HL-60 (cell line): ENCODE measurements at regions not wholly inside any gene's neighbourhood (a gene's known extent, or its start where the extent isn't known, plus 50 kb on each side); places are given as distances from the start of the nearest gene placed in this dataset.

Experiments
- DNase-seq, 2 experiments: peaks; one replicate each; pipeline ENCODE4 v3.0.0-alpha.2; 2010 to 2020; ENCODE audit warnings: low read depth in 1 of 2, low spot score in 1 of 2
- H3K27ac ChIP-seq: fragments of 250-450 bp; sonication (Bioruptor Pico); replicated peaks from 2 replicates; pipeline ENCODE4 v1.5.1; 2020; ENCODE audit warnings: mild to moderate bottlenecking, moderate library complexity
- H3K27me3 ChIP-seq: fragments of 250-450 bp; sonication (Bioruptor Pico); 2 replicates; pipeline ENCODE4 v1.5.1; 2021; ENCODE audit warnings: mild to moderate bottlenecking, moderate library complexity; ENCODE audit not compliant: insufficient read depth, poor library complexity, severe bottlenecking
- H3K4me3 ChIP-seq: replicated peaks from 2 replicates; pipeline ENCODE4 v1.5.1; 2011; ENCODE audit warnings: mild to moderate bottlenecking, control low read depth, low read length; ENCODE audit not compliant: insufficient read depth
- GABPA ChIP-seq: IDR thresholded peaks from 2 replicates; pipeline ENCODE4 v1.6.1; 2012; ENCODE audit warnings: low read depth
- POLR2AphosphoS5 ChIP-seq: IDR thresholded peaks from 2 replicates; pipeline ENCODE4 v1.6.1; 2012; ENCODE audit warnings: low read depth
- SPI1 ChIP-seq: IDR thresholded peaks from 2 replicates; pipeline ENCODE4 v1.6.1; 2012; ENCODE audit warnings: low read depth, mild to moderate bottlenecking, borderline replicate concordance
- TF ChIP-seq, protein P1 (sequence below): IDR thresholded peaks from one replicate; pipeline ENCODE4 v1.5.1; 2011; ENCODE audit warnings: low read length, control low read depth, inconsistent platforms; ENCODE audit not compliant: insufficient read depth
- TF ChIP-seq, protein P2 (sequence below): IDR thresholded peaks from 2 replicates; pipeline ENCODE4 v1.6.1; 2012; ENCODE audit warnings: low read depth; ENCODE audit not compliant: insufficient replicate concordance

GRCh38 chr13:61706899-61707298 lies 291.2 kb upstream of the PCDH20 start:
- Histone ChIP-seq H3K4me3 (no peak overlapping the region), H3K27ac (no peak overlapping the region), H3K27me3 (no peaks in the 10 kb centered on the region)
- TF ChIP-seq, protein P1, sequence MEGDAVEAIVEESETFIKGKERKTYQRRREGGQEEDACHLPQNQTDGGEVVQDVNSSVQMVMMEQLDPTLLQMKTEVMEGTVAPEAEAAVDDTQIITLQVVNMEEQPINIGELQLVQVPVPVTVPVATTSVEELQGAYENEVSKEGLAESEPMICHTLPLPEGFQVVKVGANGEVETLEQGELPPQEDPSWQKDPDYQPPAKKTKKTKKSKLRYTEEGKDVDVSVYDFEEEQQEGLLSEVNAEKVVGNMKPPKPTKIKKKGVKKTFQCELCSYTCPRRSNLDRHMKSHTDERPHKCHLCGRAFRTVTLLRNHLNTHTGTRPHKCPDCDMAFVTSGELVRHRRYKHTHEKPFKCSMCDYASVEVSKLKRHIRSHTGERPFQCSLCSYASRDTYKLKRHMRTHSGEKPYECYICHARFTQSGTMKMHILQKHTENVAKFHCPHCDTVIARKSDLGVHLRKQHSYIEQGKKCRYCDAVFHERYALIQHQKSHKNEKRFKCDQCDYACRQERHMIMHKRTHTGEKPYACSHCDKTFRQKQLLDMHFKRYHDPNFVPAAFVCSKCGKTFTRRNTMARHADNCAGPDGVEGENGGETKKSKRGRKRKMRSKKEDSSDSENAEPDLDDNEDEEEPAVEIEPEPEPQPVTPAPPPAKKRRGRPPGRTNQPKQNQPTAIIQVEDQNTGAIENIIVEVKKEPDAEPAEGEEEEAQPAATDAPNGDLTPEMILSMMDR, result no peak
- TF ChIP-seq GABPA (no peak), POLR2AphosphoS5 (no peak), SPI1 (no peak)
- TF ChIP-seq, protein P2, sequence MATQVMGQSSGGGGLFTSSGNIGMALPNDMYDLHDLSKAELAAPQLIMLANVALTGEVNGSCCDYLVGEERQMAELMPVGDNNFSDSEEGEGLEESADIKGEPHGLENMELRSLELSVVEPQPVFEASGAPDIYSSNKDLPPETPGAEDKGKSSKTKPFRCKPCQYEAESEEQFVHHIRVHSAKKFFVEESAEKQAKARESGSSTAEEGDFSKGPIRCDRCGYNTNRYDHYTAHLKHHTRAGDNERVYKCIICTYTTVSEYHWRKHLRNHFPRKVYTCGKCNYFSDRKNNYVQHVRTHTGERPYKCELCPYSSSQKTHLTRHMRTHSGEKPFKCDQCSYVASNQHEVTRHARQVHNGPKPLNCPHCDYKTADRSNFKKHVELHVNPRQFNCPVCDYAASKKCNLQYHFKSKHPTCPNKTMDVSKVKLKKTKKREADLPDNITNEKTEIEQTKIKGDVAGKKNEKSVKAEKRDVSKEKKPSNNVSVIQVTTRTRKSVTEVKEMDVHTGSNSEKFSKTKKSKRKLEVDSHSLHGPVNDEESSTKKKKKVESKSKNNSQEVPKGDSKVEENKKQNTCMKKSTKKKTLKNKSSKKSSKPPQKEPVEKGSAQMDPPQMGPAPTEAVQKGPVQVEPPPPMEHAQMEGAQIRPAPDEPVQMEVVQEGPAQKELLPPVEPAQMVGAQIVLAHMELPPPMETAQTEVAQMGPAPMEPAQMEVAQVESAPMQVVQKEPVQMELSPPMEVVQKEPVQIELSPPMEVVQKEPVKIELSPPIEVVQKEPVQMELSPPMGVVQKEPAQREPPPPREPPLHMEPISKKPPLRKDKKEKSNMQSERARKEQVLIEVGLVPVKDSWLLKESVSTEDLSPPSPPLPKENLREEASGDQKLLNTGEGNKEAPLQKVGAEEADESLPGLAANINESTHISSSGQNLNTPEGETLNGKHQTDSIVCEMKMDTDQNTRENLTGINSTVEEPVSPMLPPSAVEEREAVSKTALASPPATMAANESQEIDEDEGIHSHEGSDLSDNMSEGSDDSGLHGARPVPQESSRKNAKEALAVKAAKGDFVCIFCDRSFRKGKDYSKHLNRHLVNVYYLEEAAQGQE, result no peak
- no peak for DNase-seq

GRCh38 chr13:61700620-61701019 lies 285.0 kb upstream of the PCDH20 start:
- H3K27me3 ChIP-seq, result no peaks in the 10 kb centered on the region
- DNase-seq, result no peak
- no peak overlapping the region for H3K4me3 ChIP-seq
- TF ChIP-seq GABPA (no peak), SPI1 (no peak), POLR2AphosphoS5 (no peak)
- TF ChIP-seq, protein P2, result no peak
- TF ChIP-seq, protein P1, result no peak
- no peak overlapping the region for H3K27ac ChIP-seq

DNA sequence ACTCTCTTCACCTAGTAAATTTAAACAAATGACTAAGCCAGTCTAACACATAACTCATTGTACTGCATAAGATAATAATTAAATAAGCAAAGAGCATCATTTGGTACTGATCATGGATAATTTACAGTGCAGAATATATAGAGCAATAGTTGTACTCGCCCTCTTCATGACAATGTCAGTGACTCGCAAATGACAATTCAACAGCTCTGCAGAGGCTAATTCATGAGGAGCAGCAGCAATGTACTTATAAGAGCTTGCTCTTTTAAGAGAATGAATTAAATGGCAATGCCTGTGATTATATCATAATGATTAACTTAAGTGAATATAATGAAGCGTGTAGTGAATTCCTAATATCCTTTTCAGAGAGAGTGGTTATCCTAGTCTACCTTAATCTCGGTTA lies 284.5 kb upstream of the PCDH20 start:
- no peaks in the 10 kb centered on the region for H3K27me3 ChIP-seq

More for the DNA sequence above, 284.5 kb upstream of the PCDH20 start:
- DNase-seq, result no peak
- Histone ChIP-seq H3K27ac (no peak overlapping the region), H3K4me3 (no peak overlapping the region)
- no peak for TF ChIP-seq GABPA
- TF ChIP-seq, protein P1, result no peak
- no peak for TF ChIP-seq SPI1
- TF ChIP-seq, protein P2, result no peak
- TF ChIP-seq POLR2AphosphoS5, result no peak
